ENCODE measurements at regions not wholly inside any gene's neighbourhood (a gene's known extent, or its start where the extent isn't known, plus 50 kb on each side); places are given as distances from the start of the nearest gene placed in this dataset.

DNA sequence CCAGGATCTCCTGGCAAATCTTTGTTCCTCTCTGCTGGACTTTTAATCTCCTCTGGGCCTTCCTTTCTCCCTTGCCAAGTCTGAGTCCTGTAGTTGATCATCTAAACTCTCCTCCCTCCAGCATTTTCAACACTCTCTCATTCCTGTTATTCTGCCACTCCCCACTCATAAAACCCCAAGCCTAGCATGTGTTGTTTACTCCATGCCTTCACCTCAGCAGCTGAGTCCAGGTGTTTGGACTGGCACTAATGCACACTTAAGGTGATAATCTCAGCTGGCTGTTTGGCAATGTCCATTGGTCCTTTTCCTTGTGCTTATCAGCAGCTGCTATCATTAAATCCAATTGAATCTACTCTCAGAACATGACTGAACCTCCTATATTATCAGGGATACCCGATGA is 876.8 kb upstream of the TENM4 start:
- no peaks in the 10 kb centered on the region for H3K79me2 ChIP-seq (ENCODE audit: control insufficient read depth in 1 of 2, insufficient read depth in 2 of 2, low read length in 2 of 2)
- no peaks in the 10 kb centered on the region for H3K36me3 ChIP-seq (ENCODE audit: control insufficient read depth in 2 of 4, insufficient read depth in 4 of 4, low read length in 3 of 4)
- H2BK5ac ChIP-seq (ENCODE audit: low read depth, low read length) = no peak overlapping the region
- H2BK12ac ChIP-seq (ENCODE audit: low read depth, low read length) = no peak overlapping the region
- no peak overlapping the region for H2BK120ac ChIP-seq (replicated peaks; ENCODE audit: low read depth, low read length)
- H4K91ac ChIP-seq (replicated peaks; ENCODE audit: insufficient read length, low read length) = peak overlapping the region; percentile 34
- 100% methylated on average over 1 of the region's 1 CpG for WGBS, 2 experiments (ENCODE audit: extremely low coverage in 1 of 2, insufficient coverage in 1 of 2, insufficient read length in 1 of 2, insufficient replicate concordance in 2 of 2, low coverage in 1 of 2, low lambda C conversion rate in 2 of 2, missing lambda C conversion rate in 1 of 2)
- H3K9me3 ChIP-seq (ENCODE audit: insufficient read depth in 2 of 2, low read depth in 1 of 2, low read length in 1 of 2) = no peaks in the 10 kb centered on the region; a peak in 1 of 4 replicates
- no peak overlapping the region for H3K18ac ChIP-seq (ENCODE audit: extremely low read depth, low read length)
- H3K27ac ChIP-seq (ENCODE audit: low read depth, low read length) = no peak overlapping the region
- H4K5ac ChIP-seq (ENCODE audit: insufficient read length, low read depth, low read length) = no peak overlapping the region
- H2AFZ ChIP-seq (ENCODE audit: low read length) = no peak overlapping the region
- H3K4me2 ChIP-seq (ENCODE audit: insufficient read depth in 1 of 2, low read depth in 2 of 2, low read length in 2 of 2) = no peak overlapping the region
- no peaks in the 10 kb centered on the region for H3K23me2 ChIP-seq (ENCODE audit: low read depth, low read length)
- H3K79me1 ChIP-seq (ENCODE audit: low read depth, low read length) = no peaks in the 10 kb centered on the region
- no peak overlapping the region for H3K23ac ChIP-seq (ENCODE audit: insufficient read length)
- no peak overlapping the region for H2BK20ac ChIP-seq (ENCODE audit: low read length)
- no peaks in the 10 kb centered on the region for H4K20me1 ChIP-seq (replicated peaks in 1 of 2; ENCODE audit: control insufficient read depth in 1 of 2, insufficient read depth in 2 of 2, low read length in 2 of 2)
- no peak overlapping the region for H4K8ac ChIP-seq (ENCODE audit: extremely low read depth, insufficient read depth, low read length)
- no peak overlapping the region for H3K4me3 ChIP-seq (ENCODE audit: extremely low read depth in 1 of 4, insufficient read depth in 2 of 4, low read depth in 3 of 4, low read length in 4 of 4)
- no peaks in the 10 kb centered on the region; a peak in 1 of 7 replicates for H3K27me3 ChIP-seq (replicated peaks in 1 of 4; ENCODE audit: control insufficient read depth in 3 of 4, extremely low read depth in 1 of 4, insufficient read depth in 3 of 4, low read length in 3 of 4)
- CTCF ChIA-PET (ENCODE audit: partially characterized antibody) = interaction anchor here (0.7 to 1.5 kb wide), 2 partner anchors 17 to 109 kb away, joined by 3 read pairs; no protein-coding TSS in a partner anchor
- H3K4ac ChIP-seq (replicated peaks; ENCODE audit: insufficient read length, low read depth, low read length) = no peak overlapping the region
- DNase-seq (ENCODE audit: low read depth in 1 of 2, low spot score in 2 of 2) = no peak
- H3K14ac ChIP-seq (ENCODE audit: insufficient read length) = no peak overlapping the region
- no peak overlapping the region for H3K56ac ChIP-seq (replicated peaks; ENCODE audit: insufficient read length, low read depth, low read length)
- no peak overlapping the region for H2BK15ac ChIP-seq (ENCODE audit: low read length)
- H3K4me1 ChIP-seq (replicated peaks in 1 of 4; ENCODE audit: control insufficient read depth in 3 of 4, insufficient read depth in 4 of 4, low read length in 3 of 4) = peaks cover 3 to 10% (median 6%) of the 10 kb centered on the region in 4 experiments; a peak in 4 of 7 replicates
- H2AK5ac ChIP-seq (ENCODE audit: low read depth, low read length) = no peak overlapping the region
- TF ChIP-seq CBX5 (IDR thresholded peaks at IDR 0.05; ENCODE audit: low read depth, low read length) (no peak), NRF1 (IDR thresholded peaks at IDR 0.05; ENCODE audit: low read depth, low read length) (no peak), HDAC6 (IDR thresholded peaks at IDR 0.05; ENCODE audit: low read depth, low read length) (no peak), TEAD4 (IDR thresholded peaks at IDR 0.05; ENCODE audit: low read depth, low read length) (no peak), EP300 (IDR thresholded peaks at IDR 0.05; ENCODE audit: borderline replicate concordance in 1 of 2, low read depth in 2 of 2, low read length in 2 of 2) (no peak), TBP (IDR thresholded peaks at IDR 0.05; ENCODE audit: low read depth, low read length) (no peak), POLR2A (IDR thresholded peaks at IDR 0.05; ENCODE audit: control extremely low read depth in 1 of 2, low read depth in 2 of 2, low read length in 2 of 2) (no peak), YY1 (IDR thresholded peaks at IDR 0.05; ENCODE audit: low read depth, low read length) (no peak), ZNF274 (IDR thresholded peaks at IDR 0.05; ENCODE audit: borderline replicate concordance, extremely low read depth, low read length) (no peak), GTF2F1 (IDR thresholded peaks at IDR 0.05; ENCODE audit: borderline replicate concordance, low read depth, low read length) (no peak)
- TF ChIP-seq, protein P1, sequence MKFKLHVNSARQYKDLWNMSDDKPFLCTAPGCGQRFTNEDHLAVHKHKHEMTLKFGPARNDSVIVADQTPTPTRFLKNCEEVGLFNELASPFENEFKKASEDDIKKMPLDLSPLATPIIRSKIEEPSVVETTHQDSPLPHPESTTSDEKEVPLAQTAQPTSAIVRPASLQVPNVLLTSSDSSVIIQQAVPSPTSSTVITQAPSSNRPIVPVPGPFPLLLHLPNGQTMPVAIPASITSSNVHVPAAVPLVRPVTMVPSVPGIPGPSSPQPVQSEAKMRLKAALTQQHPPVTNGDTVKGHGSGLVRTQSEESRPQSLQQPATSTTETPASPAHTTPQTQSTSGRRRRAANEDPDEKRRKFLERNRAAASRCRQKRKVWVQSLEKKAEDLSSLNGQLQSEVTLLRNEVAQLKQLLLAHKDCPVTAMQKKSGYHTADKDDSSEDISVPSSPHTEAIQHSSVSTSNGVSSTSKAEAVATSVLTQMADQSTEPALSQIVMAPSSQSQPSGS (IDR thresholded peaks at IDR 0.05; ENCODE audit: low read length) = no peak
- H3K9ac ChIP-seq (replicated peaks in 1 of 4; ENCODE audit: extremely low read depth in 1 of 4, low read depth in 3 of 4, low read length in 3 of 4) = no peak overlapping the region
- POLR2A ChIA-PET (ENCODE audit: partially characterized antibody) = no interaction called here
- no peak for FAIRE-seq

Data from H1 (cell line).